CD4-positive, alpha-beta T cell treated with Interferon alpha-2 for 1 hour (primary cell): ENCODE measurements at regions not wholly inside any gene's neighbourhood (a gene's known extent, or its start where the extent isn't known, plus 50 kb on each side); places are given as distances from the start of the nearest gene placed in this dataset.
"Not testable (repeated sequence)": the region's sequence is repeated elsewhere in the genome, so short reads cannot be mapped to it uniquely, and the experiment has no call there.

ENCODE experiments used
- DNase-seq, 2 donors: peaks; one replicate each; pipeline ENCODE4 v3.0.0-alpha.2; 2020 to 2022

- no peak for DNase-seq
These were observed 128.2 kb downstream of the PPIAL4G start for GRCh38 chr1:148354913-148355308.

DNA sequence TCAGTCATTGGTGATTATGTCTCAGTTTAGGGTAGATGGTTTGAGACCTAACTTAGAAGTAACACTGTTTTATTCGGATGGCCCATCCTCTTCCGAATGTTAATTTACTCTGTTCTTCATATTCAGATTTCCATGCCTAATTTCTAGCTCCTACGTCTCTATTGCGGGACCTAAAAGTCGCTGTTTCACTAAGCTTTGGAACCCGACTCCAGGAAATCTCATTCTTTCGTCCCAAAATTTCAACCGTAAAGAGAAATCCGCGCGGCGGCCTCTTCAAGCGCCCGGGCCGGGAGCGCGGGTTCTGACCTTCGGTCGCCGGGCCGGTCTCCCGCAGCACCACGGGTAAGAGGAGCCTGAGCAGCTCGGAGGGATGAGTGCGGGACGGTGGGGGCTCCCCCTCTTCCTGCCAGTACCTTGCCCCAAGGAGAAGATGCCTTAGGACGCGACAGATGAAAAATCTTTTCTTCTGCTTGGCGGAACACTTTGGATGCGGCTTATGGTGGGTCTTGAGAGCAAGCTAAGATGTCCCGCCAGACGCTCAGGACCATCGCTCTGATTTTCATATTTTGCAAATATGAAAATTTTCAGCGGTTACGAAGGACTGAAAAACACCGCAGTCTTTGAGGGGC lies 128.7 kb downstream of the PPIAL4G start:
- no peak for DNase-seq

GRCh38 chr1:148353461-148354283 lies 129.4 kb downstream of the PPIAL4G start:
- peak in 1 of 2 donors; percentile 21 for DNase-seq

- DNase-seq, result no peak
These were observed 130.5 kb downstream of the PPIAL4G start for GRCh38 chr1:148352470-148353053.

DNA sequence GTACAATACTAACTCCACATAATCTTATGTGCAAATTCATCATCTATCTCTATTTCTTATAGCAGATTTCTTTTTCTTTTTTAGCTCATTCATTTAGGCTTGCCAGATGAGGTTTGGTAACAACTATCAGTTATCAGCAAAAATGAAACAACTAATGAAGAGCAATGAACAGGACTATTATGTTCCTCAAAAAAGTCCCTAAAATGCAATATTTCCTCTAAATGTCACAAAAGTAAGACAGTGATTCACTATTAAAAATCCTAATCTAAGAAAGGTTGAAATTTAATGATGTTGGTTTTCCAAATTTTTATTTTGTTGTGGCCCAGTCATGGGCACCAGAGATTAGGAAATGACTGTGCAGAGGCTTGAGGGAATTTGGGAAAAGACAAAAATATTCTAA lies 135.3 kb downstream of the PPIAL4G start:
- DNase-seq, result no peak

DNA sequence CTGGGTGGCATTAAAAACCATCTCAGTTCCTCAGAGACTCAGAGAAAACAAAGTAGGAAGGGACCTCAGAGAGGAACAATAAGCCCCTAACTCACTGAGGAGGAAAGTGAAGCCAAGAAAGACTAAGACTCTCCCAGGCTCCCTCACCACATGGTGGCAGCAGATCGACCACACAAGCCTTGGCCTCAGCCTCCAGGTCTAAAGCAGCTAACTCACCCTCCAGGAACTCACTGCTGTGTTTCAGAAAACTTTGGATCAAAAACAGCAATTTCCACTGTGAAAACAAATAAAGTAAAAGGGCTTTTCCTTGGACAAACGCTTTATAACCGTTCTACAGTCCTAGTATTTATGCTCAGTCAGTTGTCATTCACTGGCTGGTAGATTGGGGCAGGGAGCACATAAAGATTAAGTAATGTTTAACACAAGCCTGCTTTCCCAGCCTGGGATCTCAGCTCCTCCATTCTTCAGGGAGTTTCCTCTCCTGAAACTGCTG lies 137.4 kb downstream of the PPIAL4G start:
- peak; percentile 27 to 44 for DNase-seq

- DNase-seq, result not testable (repeated sequence)
These were observed 138.5 kb downstream of the PPIAL4G start for GRCh38 chr1:148344651-148345050.

DNA sequence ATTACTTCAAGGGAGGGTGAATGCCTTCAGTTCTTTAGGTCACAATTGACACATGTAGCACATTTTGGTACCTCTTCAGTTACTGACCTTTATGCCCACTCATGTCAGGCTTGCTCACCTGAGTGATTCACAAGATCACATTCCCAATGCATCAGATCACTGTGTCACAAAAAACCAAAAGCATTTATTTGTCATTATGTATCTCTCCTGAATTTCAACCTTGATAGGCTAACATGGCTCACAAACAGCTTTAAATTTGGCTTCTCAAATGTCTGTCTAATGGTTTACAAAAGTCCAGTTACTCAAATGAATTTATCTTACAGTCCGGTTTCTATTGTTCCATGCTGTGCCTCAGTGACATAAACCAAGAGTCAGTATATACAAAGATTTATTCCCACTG lies 141.4 kb downstream of the PPIAL4G start:
- DNase-seq, result not testable (repeated sequence)

GRCh38 chr1:148336121-148336918 lies 146.8 kb downstream of the PPIAL4G start:
- DNase-seq, result not testable (repeated sequence)

DNA sequence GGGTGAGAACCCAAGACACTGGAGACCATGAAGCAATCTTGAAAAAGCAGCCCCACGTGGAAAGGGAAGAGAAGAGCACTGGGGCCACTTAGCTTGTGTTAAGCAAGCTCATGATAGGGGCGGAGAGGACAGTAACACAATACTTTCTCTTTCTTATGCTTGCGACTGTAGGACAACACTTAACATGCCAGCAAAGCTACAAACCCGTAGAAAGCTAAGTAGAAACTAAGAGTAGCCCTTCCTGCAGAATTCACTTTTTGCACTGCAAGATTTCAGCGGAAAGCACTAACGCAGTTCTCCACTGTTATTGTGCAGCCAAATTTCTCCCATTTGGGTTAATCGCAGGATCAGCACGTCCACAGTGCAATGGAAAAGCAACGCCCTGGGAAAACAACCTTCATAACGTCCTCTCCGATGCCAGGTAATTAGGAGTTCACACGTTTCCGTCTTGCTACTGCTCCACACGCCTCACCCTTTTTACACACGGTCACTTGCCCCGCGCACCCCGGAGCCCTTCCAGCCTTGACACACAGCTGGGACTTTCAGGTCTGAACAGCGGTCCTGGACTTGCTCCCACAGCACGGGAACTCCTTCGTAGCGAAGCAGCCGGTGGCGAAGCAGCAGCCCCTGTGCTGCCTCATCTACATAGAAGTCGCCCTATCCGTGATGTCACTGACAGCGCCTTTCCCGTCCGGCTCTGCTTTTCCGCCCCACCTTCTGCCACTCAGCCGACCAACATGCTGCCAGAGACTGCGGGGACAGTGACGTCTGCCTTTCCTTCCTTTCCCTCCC lies 148.6 kb downstream of the PPIAL4G start:
- peak; percentile 81 to 84 for DNase-seq

- peak in 1 of 2 donors; percentile 13 for DNase-seq
These were observed 149.2 kb downstream of the PPIAL4G start for GRCh38 chr1:148333875-148334338.

DNA sequence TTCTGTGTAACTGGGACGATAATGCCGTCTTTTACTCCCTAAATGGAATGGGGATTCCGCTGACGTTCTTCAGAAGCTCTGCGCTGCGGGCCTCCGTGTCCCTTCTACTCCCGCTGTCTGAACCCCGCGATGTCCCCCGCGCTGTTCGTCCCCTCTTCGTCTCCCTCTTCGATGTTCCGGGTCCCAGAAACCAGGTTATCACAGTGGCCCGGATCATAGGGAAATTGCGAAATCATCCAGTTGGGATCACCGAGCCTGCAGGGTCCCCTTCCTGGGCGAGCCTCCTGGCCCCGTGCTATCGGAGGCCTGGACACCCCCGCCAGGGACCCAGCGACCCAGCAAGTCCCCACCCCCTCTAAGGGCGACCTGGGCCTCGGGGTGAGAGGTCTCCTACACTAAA lies 154.2 kb downstream of the PPIAL4G start:
- no peak for DNase-seq

DNA sequence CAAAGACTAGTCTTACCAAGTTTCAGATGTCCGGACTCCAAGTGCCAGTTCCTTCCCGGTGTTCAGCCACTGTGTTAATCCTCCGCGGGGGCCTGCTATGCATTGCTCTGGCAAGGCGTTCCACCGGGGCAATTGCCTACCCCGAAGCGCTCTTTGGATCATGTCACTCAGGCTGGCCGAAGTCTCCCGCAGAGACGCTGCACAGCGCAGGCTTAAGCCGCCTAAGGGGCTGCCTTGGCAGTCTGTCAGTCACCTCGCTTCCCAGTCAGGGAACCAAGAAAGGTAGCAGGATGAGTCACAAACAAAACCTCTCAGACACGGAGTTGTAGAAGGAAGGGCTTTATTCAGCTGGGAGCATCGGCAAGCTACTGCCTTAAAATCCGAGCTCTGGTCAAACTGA lies 158.1 kb downstream of the PPIAL4G start:
- not testable (repeated sequence) for DNase-seq

GRCh38 chr1:148324465-148324864 lies 158.6 kb downstream of the PPIAL4G start:
- not testable (repeated sequence) for DNase-seq

DNA sequence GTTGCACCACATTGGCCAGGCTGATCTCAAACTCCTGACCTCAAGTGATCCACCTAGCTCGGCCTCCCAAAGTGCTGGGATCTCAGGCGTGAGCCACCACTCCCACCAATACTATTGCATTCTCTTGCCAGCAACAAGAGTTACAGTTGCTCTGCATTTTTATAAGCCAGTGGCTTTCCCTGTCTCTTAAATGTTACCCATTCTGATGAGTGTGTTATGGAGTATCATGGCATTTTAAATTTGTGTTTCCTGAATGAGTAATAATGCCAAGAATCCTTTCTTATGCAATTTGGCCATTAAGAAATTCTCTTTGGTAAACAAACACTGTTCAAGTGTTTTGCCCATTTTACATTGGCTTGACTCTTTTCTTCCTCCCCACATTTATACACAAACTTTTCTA lies 163.0 kb downstream of the PPIAL4G start:
- DNase-seq, result not testable (repeated sequence)

DNA sequence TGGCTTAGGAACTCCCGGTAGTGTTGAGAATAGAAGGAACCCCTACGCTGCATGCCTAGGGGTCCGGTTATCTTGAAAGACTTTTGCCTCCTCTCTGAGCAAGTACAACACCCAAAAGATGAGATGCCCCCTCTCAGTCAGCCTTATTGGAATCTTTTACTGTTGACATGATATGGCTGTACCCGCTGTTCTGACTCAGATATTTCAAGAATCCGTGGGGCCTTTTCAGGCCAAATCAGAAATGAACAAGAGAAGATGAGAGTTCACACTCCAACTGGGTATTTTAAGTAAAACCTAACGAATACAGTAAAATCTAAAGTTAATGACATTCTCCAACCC lies 164.2 kb downstream of the PPIAL4G start:
- no peak for DNase-seq

DNA sequence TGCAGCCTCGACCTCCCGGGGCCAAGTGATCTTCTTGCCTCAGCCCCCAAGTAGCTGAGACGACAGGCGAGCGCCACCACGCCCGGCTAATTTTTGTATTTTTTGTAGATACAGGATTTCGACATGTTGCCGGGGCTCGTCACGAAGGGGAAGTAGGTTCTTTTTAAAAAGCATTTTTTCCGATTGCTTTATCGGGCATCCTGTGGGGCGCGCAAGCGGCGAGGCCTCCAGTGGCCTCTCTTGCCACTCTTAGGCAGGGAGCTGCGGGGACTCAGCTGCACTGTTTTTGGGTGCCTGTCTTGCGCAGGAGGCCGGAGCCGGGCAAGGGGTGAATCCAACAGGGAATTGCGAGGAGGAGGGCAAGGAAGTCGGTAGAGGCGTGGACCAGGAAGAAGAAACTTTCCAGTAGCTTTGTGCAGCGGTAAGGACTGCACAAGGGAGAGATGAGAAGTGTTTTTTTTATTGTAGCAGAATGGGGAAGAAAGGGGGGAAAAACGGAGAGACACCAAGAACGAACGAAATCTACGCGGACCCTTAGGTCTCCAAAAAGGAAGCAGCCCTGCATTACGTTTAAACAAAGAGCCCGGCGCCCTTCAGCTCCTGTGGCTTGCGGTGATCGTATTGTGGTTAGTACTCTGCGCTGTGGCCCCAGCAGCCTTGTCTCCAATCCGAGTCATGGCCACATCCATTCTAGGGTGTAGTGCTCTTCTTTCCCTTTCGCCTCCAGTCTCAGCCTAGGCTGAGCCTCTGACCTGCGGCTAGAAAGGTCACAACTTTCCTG lies 164.8 kb downstream of the PPIAL4G start:
- peak; percentile 54 to 65 for DNase-seq

GRCh38 chr1:148317288-148317985 lies 165.4 kb upstream of the NBPF11 start:
- DNase-seq, result no peak

DNA sequence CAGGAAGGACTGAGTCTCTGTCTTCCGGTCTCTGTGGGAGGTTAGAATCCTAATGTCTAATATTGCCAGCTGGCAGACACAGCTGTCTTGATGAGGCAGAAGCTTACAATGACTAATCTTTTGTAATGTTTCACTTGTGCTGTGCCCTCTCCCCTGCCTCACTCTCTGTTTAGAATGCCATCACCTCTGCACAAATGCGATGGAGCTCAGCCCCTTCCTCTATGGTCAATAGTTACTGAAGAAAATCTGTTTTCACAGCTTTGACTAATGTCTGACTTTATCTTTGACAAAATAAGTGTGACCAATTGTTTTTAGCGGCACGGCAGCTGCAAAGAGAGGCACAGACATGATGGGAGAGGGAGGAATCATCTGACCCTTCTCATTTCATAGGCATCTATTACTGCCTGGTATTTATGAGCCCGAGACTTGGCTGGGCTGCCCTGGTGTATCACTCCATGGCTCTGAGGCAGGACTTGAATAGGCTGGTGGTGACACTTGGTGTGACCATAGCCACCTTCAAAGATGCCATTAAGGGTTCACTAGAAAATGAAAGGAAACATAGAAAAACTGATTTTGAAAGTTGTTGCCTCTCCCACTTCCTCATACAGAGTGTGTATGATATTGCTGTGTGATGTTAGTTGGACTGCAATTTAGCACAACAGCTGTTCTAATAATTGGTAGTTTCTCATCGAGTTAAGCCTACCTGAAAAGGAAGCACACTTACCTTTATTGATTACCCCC lies 163.2 kb upstream of the NBPF11 start:
- DNase-seq, result no peak

DNA sequence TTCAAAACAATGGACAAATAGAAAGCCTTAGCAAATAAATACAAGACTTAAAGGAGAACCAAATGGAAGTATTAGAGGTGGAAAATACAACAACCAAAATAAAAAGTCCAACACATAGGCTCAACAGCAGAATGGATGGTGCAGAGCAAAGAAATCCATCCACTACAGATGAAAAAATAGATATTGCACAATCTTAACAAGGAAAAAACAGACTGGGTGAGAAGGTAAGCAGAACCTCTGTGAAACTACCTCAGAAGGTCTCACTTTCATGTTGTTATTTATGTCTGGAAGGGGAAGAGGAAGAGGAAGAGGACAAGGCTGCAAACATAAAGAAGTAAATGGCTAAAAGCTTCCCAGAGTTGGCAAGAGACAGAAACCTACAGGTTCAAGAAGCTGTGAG lies 158.7 kb upstream of the NBPF11 start:
- no peak for DNase-seq
